KMS-11 (cell line): ENCODE measurements at regions not wholly inside any gene's neighbourhood (a gene's known extent, or its start where the extent isn't known, plus 50 kb on each side); places are given as distances from the start of the nearest gene placed in this dataset.

Experiments used
- H2AFZ ChIP-seq: fragments of 200-600 bp; sonication (generic); 2 replicates; pipeline ENCODE4 v1.6.1; 2016; ENCODE audit warnings: antibody characterized with exemption, mixed run types, low read depth
- H3K27ac ChIP-seq: fragments of 200-600 bp; sonication (generic); 2 replicates; pipeline ENCODE4 v1.6.1; 2016; ENCODE audit warnings: mild to moderate bottlenecking, mixed run types
- H3K27me3 ChIP-seq: fragments of 200-600 bp; sonication (generic); 2 replicates; pipeline ENCODE4 v1.6.1; 2017; ENCODE audit warnings: mild to moderate bottlenecking, low read depth, mixed run types, moderate library complexity; ENCODE audit not compliant: insufficient read depth
- H3K36me3 ChIP-seq: fragments of 200-600 bp; sonication (generic); 2 replicates; pipeline ENCODE4 v1.6.1; 2017; ENCODE audit warnings: mild to moderate bottlenecking, mixed run types; ENCODE audit not compliant: insufficient read depth
- H3K4me1 ChIP-seq: fragments of 200-600 bp; sonication (generic); 2 replicates; pipeline ENCODE4 v1.6.1; 2016; ENCODE audit warnings: mild to moderate bottlenecking, low read depth, mixed run types; ENCODE audit not compliant: poor library complexity, severe bottlenecking
- H3K4me2 ChIP-seq: fragments of 200-600 bp; sonication (generic); 2 replicates; pipeline ENCODE4 v1.7.0; 2016; ENCODE audit warnings: mild to moderate bottlenecking, mixed run types
- H3K4me3 ChIP-seq: fragments of 200-600 bp; sonication (generic); IDR thresholded peaks from 2 replicates; pipeline ENCODE4 v1.6.1; 2017; ENCODE audit warnings: low read depth, low read length, mixed read lengths; ENCODE audit not compliant: insufficient read depth
- H3K79me2 ChIP-seq: fragments of 200-600 bp; sonication (generic); 2 replicates; pipeline ENCODE4 v1.6.1; 2016; ENCODE audit warnings: low read depth, mixed run types; ENCODE audit not compliant: insufficient read depth
- H3K9ac ChIP-seq: fragments of 200-600 bp; sonication (generic); 2 replicates; pipeline ENCODE4 v1.6.1; 2016; ENCODE audit warnings: mild to moderate bottlenecking, mixed run types
- H4K20me1 ChIP-seq: fragments of 200-600 bp; sonication (generic); 2 replicates; pipeline ENCODE4 v1.6.1; 2016; ENCODE audit warnings: mild to moderate bottlenecking, mixed run types; ENCODE audit not compliant: insufficient read depth
- CTCF ChIP-seq: fragments of 200-600 bp; sonication (generic); conservative IDR thresholded peaks from 2 replicates; pipeline ENCODE4 v1.6.1; 2017; ENCODE audit warnings: low read depth, mild to moderate bottlenecking, antibody characterized with exemption, low read length, moderate library complexity, mixed read lengths

GRCh38 chr11:127993788-127994187 is 593.6 kb downstream of the ETS1 start:
- Histone ChIP-seq H4K20me1 (no peaks in the 10 kb centered on the region), H3K27me3 (no peaks in the 10 kb centered on the region), H3K27ac (no peak overlapping the region), H3K36me3 (no peaks in the 10 kb centered on the region), H3K4me1 (no peaks in the 10 kb centered on the region), H2AFZ (no peak overlapping the region), H3K4me2 (no peak overlapping the region), H3K79me2 (no peaks in the 10 kb centered on the region), H3K4me3 (no peak overlapping the region), H3K9ac (no peak overlapping the region)
- TF ChIP-seq CTCF, result no peak; the same call in 1 of the 2 replicates

DNA sequence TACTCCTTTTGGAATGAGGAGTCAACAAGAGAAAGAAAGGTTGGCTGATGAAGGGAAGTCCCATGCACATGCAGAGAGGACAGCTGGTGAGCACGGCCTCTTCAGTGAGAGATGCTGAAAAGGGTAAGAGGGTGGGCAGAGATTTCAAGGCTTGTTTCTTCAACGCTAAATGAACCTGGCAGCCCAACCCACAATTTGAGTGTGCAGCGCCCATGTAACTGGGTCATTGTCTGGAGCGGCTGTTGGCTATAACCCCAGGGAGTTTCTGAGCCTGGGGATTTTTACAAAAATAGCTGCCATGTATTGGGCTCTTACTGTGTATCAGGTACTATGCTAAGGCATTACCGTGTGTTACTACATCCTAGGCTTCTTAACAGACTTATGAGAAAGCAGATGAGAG is 594.1 kb downstream of the ETS1 start:
- no peaks in the 10 kb centered on the region for H3K36me3 ChIP-seq
- no peaks in the 10 kb centered on the region for H3K27me3 ChIP-seq
- H3K4me2 ChIP-seq, result no peak overlapping the region
- no peaks in the 10 kb centered on the region for H4K20me1 ChIP-seq
- H2AFZ ChIP-seq, result no peak overlapping the region
- no peak for TF ChIP-seq CTCF
- H3K79me2 ChIP-seq, result no peaks in the 10 kb centered on the region
- no peak overlapping the region for H3K9ac ChIP-seq
- no peaks in the 10 kb centered on the region for H3K4me1 ChIP-seq
- H3K27ac ChIP-seq, result no peak overlapping the region
- no peak overlapping the region for H3K4me3 ChIP-seq

DNA sequence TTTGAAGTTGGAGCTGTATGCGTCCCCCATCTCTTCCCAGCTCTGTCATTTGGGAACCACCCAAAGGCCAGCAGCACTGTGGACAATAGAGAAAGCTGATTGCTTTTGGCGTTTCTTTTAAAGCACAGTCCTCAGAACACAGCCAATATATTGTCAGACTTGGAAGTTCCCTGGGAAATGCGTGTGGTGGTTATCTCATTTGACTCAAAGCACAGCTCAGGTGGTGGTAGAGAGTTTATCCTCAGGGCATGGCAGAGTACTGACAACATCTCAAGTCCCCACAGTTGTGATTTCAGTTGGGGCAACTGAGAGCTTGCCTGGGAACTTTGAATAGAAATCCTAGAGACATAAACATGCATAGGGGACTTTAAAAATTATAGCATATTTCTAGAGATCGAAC is 601.3 kb downstream of the ETS1 start:
- H3K4me3 ChIP-seq, result no peak overlapping the region
- H3K79me2 ChIP-seq, result no peaks in the 10 kb centered on the region
- H3K9ac ChIP-seq, result no peak overlapping the region
- no peaks in the 10 kb centered on the region for H3K27me3 ChIP-seq
- no peak for TF ChIP-seq CTCF
- H3K27ac ChIP-seq, result no peak overlapping the region
- H3K4me1 ChIP-seq, result no peaks in the 10 kb centered on the region
- no peaks in the 10 kb centered on the region for H4K20me1 ChIP-seq
- H3K4me2 ChIP-seq, result no peak overlapping the region
- no peak overlapping the region for H2AFZ ChIP-seq
- H3K36me3 ChIP-seq, result no peaks in the 10 kb centered on the region

GRCh38 chr11:127972816-127973215 is 614.5 kb downstream of the ETS1 start:
- Histone ChIP-seq H3K36me3 (no peaks in the 10 kb centered on the region), H3K27me3 (no peaks in the 10 kb centered on the region), H4K20me1 (no peaks in the 10 kb centered on the region), H3K9ac (no peak overlapping the region), H3K4me1 (no peaks in the 10 kb centered on the region), H3K27ac (no peak overlapping the region), H2AFZ (no peak overlapping the region), H3K4me3 (no peak overlapping the region), H3K4me2 (no peak overlapping the region), H3K79me2 (no peaks in the 10 kb centered on the region)
- no peak for TF ChIP-seq CTCF

- Histone ChIP-seq H2AFZ (no peak overlapping the region), H3K79me2 (no peaks in the 10 kb centered on the region), H3K27ac (no peak overlapping the region), H3K9ac (no peak overlapping the region), H3K4me3 (no peak overlapping the region), H3K36me3 (no peaks in the 10 kb centered on the region), H3K4me2 (no peak overlapping the region), H3K4me1 (no peaks in the 10 kb centered on the region), H4K20me1 (no peaks in the 10 kb centered on the region), H3K27me3 (no peaks in the 10 kb centered on the region)
- no peak for TF ChIP-seq CTCF
These were observed 615.9 kb downstream of the ETS1 start for GRCh38 chr11:127971448-127971847.
